H1 (cell line): ENCODE measurements at regions not wholly inside any gene's neighbourhood (a gene's known extent, or its start where the extent isn't known, plus 50 kb on each side); places are given as distances from the start of the nearest gene placed in this dataset.

Experiments
- CTCF ChIA-PET: fragments of 300-600 bp; sonication (Branson Sonifier 250); formaldehyde crosslinking; loops from one replicate; lab custom pipeline; 2021; ENCODE audit not compliant: partially characterized antibody; lab: Charles Lee
- POLR2A ChIA-PET: fragments of 300-600 bp; sonication (Branson Sonifier 250); formaldehyde crosslinking; loops from one replicate; lab custom pipeline; 2021; ENCODE audit warnings: inconsistent platforms; ENCODE audit not compliant: partially characterized antibody; lab: Charles Lee
- DNase-seq, 2 experiments: peaks; one replicate each; pipeline versions ENCODE4 v3.0.0 to v3.0.0-alpha.2; 2010 to 2022; ENCODE audit warnings: low spot score in 2 of 2, low read depth in 1 of 2, mixed read lengths in 1 of 2
- FAIRE-seq: peaks from 2 replicates; lab custom pipeline; 2011; peaks lifted over from hg19 to GRCh38; lab: Jason Lieb, UNC
- H2AFZ ChIP-seq: 2 replicates; pipeline ENCODE4 v1.8.1; 2012; ENCODE audit warnings: low read length, inconsistent platforms
- H2AK5ac ChIP-seq: 2 replicates; pipeline ENCODE4 v1.6.1; 2013; ENCODE audit warnings: low read depth, low read length
- H2BK120ac ChIP-seq: replicated peaks from 2 replicates; pipeline ENCODE3; 2013; ENCODE audit warnings: low read depth, low read length, inconsistent platforms
- H2BK12ac ChIP-seq: 2 replicates; pipeline ENCODE4 v1.6.1; 2013; ENCODE audit warnings: low read depth, low read length
- H2BK15ac ChIP-seq: 2 replicates; pipeline ENCODE4 v1.6.1; 2013; ENCODE audit warnings: low read length
- H2BK20ac ChIP-seq: 2 replicates; pipeline ENCODE4 v1.6.1; 2013; ENCODE audit warnings: low read length
- H2BK5ac ChIP-seq: 2 replicates; pipeline ENCODE4 v1.6.1; 2013; ENCODE audit warnings: low read depth, low read length
- H3K14ac ChIP-seq: 2 replicates; pipeline ENCODE4 v1.6.1; 2013; ENCODE audit warnings: inconsistent platforms; ENCODE audit not compliant: insufficient read length
- H3K18ac ChIP-seq: 2 replicates; pipeline ENCODE4 v1.6.1; 2013; ENCODE audit warnings: low read length; ENCODE audit errors: extremely low read depth
- H3K23ac ChIP-seq: 2 replicates; pipeline ENCODE4 v1.6.1; 2013; ENCODE audit warnings: inconsistent platforms; ENCODE audit not compliant: insufficient read length
- H3K23me2 ChIP-seq: 2 replicates; pipeline ENCODE4 v1.6.1; 2013; ENCODE audit warnings: low read depth, low read length
- H3K27ac ChIP-seq: 2 replicates; pipeline ENCODE4 v1.6.1; 2011; ENCODE audit warnings: low read depth, low read length, inconsistent platforms
- H3K27me3 ChIP-seq, 4 experiments: replicated peaks in 1 of 4; 1 replicate in 1 of 4; 2 replicates in 3 of 4; pipeline versions ENCODE4 v1.6.1 to v1.8.1; 2011 to 2013; ENCODE audit warnings: low read length in 3 of 4, mild to moderate bottlenecking in 3 of 4, inconsistent platforms in 2 of 4, mixed read lengths in 2 of 4, moderate library complexity in 1 of 4; ENCODE audit not compliant: control insufficient read depth in 3 of 4, insufficient read depth in 3 of 4; ENCODE audit errors: extremely low read depth in 1 of 4
- H3K36me3 ChIP-seq, 4 experiments: 2 replicates each; pipeline versions ENCODE4 v1.6.1 to v1.8.1; 2011 to 2013; ENCODE audit warnings: mild to moderate bottlenecking in 4 of 4, low read length in 3 of 4, moderate library complexity in 2 of 4, control low read depth in 1 of 4, inconsistent platforms in 1 of 4; ENCODE audit not compliant: insufficient read depth in 4 of 4, control insufficient read depth in 2 of 4
- H3K4ac ChIP-seq: replicated peaks from 2 replicates; pipeline ENCODE3; 2013; ENCODE audit warnings: low read length, low read depth, mixed read lengths, inconsistent platforms; ENCODE audit not compliant: insufficient read length
- H3K4me1 ChIP-seq, 4 experiments: replicated peaks in 1 of 4; 1 replicate in 1 of 4; 2 replicates in 3 of 4; pipeline versions ENCODE4 v1.6.1 to v1.8.1; 2011 to 2013; ENCODE audit warnings: low read length in 3 of 4, inconsistent platforms in 2 of 4, mixed read lengths in 1 of 4; ENCODE audit not compliant: insufficient read depth in 4 of 4, control insufficient read depth in 3 of 4
- H3K4me2 ChIP-seq, 2 experiments: 2 replicates each; pipeline versions ENCODE4 v1.6.1 to v1.8.1; 2011 to 2013; ENCODE audit warnings: low read depth in 2 of 2, low read length in 2 of 2, control low read depth in 1 of 2, inconsistent platforms in 1 of 2, mild to moderate bottlenecking in 1 of 2; ENCODE audit not compliant: insufficient read depth in 1 of 2
- H3K4me3 ChIP-seq, 4 experiments: fragments of 200-600, 300-600 bp in 1 of 4; sonication (generic), shearing (Covaris generic), sonication (Bioruptor Twin) in 1 of 4; 2 replicates each; pipeline versions ENCODE4 v1.5.1 to v1.8.1; 2011 to 2016; ENCODE audit warnings: low read length in 4 of 4, low read depth in 3 of 4, control low read depth in 2 of 4, inconsistent platforms in 2 of 4, mild to moderate bottlenecking in 2 of 4, mixed read lengths in 1 of 4, moderate library complexity in 1 of 4; ENCODE audit not compliant: insufficient read depth in 2 of 4; ENCODE audit errors: extremely low read depth in 1 of 4
- H3K56ac ChIP-seq: replicated peaks from 2 replicates; pipeline ENCODE3; 2013; ENCODE audit warnings: low read depth, mild to moderate bottlenecking, mixed read lengths, low read length, inconsistent platforms; ENCODE audit not compliant: insufficient read length
- H3K79me1 ChIP-seq: 2 replicates; pipeline ENCODE4 v1.6.1; 2013; ENCODE audit warnings: low read depth, low read length, control low read depth
- H3K79me2 ChIP-seq, 2 experiments: 2 replicates each; pipeline versions ENCODE4 v1.6.1 to v1.8.1; 2012 to 2013; ENCODE audit warnings: low read length in 2 of 2, mild to moderate bottlenecking in 2 of 2, inconsistent platforms in 1 of 2; ENCODE audit not compliant: insufficient read depth in 2 of 2, control insufficient read depth in 1 of 2
- H3K9ac ChIP-seq, 4 experiments: replicated peaks in 1 of 4; 1 replicate in 1 of 4; 2 replicates in 3 of 4; pipeline versions ENCODE4 v1.6.1 to v1.8.1; 2011 to 2013; ENCODE audit warnings: low read depth in 3 of 4, low read length in 3 of 4, control low read depth in 2 of 4, mild to moderate bottlenecking in 2 of 4, moderate library complexity in 2 of 4, inconsistent platforms in 1 of 4; ENCODE audit errors: extremely low read depth in 1 of 4
- H3K9me3 ChIP-seq, 2 experiments: 2 replicates each; pipeline versions ENCODE4 v1.6.1 to v1.8.1; 2012 to 2013; ENCODE audit warnings: mild to moderate bottlenecking in 2 of 2, moderate library complexity in 2 of 2, control low read depth in 1 of 2, inconsistent platforms in 1 of 2, low read depth in 1 of 2, low read length in 1 of 2, mixed read lengths in 1 of 2; ENCODE audit not compliant: insufficient read depth in 2 of 2
- H4K20me1 ChIP-seq, 2 experiments: replicated peaks in 1 of 2; 2 replicates each; pipeline versions ENCODE3 to v1.8.1; 2011 to 2013; ENCODE audit warnings: inconsistent platforms in 2 of 2, low read length in 2 of 2, mild to moderate bottlenecking in 1 of 2; ENCODE audit not compliant: insufficient read depth in 2 of 2, control insufficient read depth in 1 of 2
- H4K5ac ChIP-seq: 2 replicates; pipeline ENCODE4 v1.6.1; 2013; ENCODE audit warnings: low read length, low read depth, mixed read lengths, inconsistent platforms; ENCODE audit not compliant: insufficient read length
- H4K8ac ChIP-seq: 2 replicates; pipeline ENCODE4 v1.8.0; 2013; ENCODE audit warnings: mild to moderate bottlenecking, moderate library complexity, low read length, inconsistent platforms; ENCODE audit not compliant: insufficient read depth; ENCODE audit errors: extremely low read depth
- H4K91ac ChIP-seq: replicated peaks from 2 replicates; pipeline ENCODE3; 2013; ENCODE audit warnings: low read length, mixed read lengths, inconsistent platforms; ENCODE audit not compliant: insufficient read length
- ATF2 ChIP-seq: IDR thresholded peaks from 2 replicates; pipeline ENCODE4 v1.6.1; 2012; ENCODE audit warnings: low read length, inconsistent platforms
- CBX5 ChIP-seq: fragments of 300-800, 300-1000 bp; sonication (generic); IDR thresholded peaks from 2 replicates; pipeline ENCODE4 v1.7.1; 2016; ENCODE audit warnings: antibody characterized with exemption, low read length, low read depth
- EP300 ChIP-seq, 2 experiments: IDR thresholded peaks; 1 replicate in 1 of 2; 2 replicates in 1 of 2; pipeline ENCODE4 v1.6.1; 2011 to 2012; ENCODE audit warnings: low read depth in 2 of 2, low read length in 2 of 2, mild to moderate bottlenecking in 2 of 2, borderline replicate concordance in 1 of 2, inconsistent platforms in 1 of 2, moderate library complexity in 1 of 2
- EZH2 ChIP-seq: fragments of 200-600 bp; sonication (generic); IDR thresholded peaks from 2 replicates; pipeline ENCODE4 v1.7.1; 2012; ENCODE audit warnings: low read depth, mild to moderate bottlenecking, moderate library complexity, low read length, inconsistent platforms; ENCODE audit not compliant: severe bottlenecking
- JUND ChIP-seq: IDR thresholded peaks from 2 replicates; pipeline ENCODE4 v1.6.1; 2011; ENCODE audit warnings: mild to moderate bottlenecking, improper control_type of control experiment, low read length
- KDM5A ChIP-seq: fragments of 200-600 bp; IDR thresholded peaks from 2 replicates; pipeline ENCODE4 v1.7.1; 2012; ENCODE audit warnings: mild to moderate bottlenecking, low read length, inconsistent platforms, mixed read lengths
- NANOG ChIP-seq: IDR thresholded peaks from 2 replicates; pipeline ENCODE4 v1.6.1; 2011; ENCODE audit warnings: low read length, low read depth, mild to moderate bottlenecking, inconsistent platforms; ENCODE audit not compliant: insufficient read depth, poor library complexity, severe bottlenecking
- POLR2AphosphoS5 ChIP-seq: IDR thresholded peaks from 2 replicates; pipeline ENCODE4 v1.6.1; 2011; ENCODE audit warnings: low read depth, low read length
- RBBP5 ChIP-seq: IDR thresholded peaks from 2 replicates; pipeline ENCODE4 v1.7.1; 2012; ENCODE audit warnings: low read depth, mild to moderate bottlenecking, inconsistent platforms, low read length, moderate library complexity, borderline replicate concordance
- RFX5 ChIP-seq: IDR thresholded peaks from 2 replicates; pipeline ENCODE4 v1.6.1; 2011; ENCODE audit warnings: low read depth, low read length, improper control_type of control experiment, borderline replicate concordance
- SIRT6 ChIP-seq: IDR thresholded peaks from one replicate; pipeline ENCODE4 v1.7.1; 2012; ENCODE audit warnings: low read length, inconsistent platforms
- SIX5 ChIP-seq: IDR thresholded peaks from 2 replicates; pipeline ENCODE4 v1.6.1; 2011; ENCODE audit warnings: mild to moderate bottlenecking, low read depth, low read length
- TEAD4 ChIP-seq: IDR thresholded peaks from 2 replicates; pipeline ENCODE4 v1.6.1; 2012; ENCODE audit warnings: low read depth, low read length, inconsistent platforms, mixed read lengths
- WGBS, 2 experiments: shearing (Covaris generic) in 1 of 2; methylation state at CpG; one replicate each; pipeline versions ENCODE4 v1.1.6 to v1.1.7; 2013 to 2015; ENCODE audit warnings: low lambda C conversion rate in 2 of 2, mixed read lengths in 2 of 2, inconsistent platforms in 1 of 2, low coverage in 1 of 2, missing lambda C conversion rate in 1 of 2; ENCODE audit not compliant: insufficient replicate concordance in 2 of 2, insufficient coverage in 1 of 2, insufficient read length in 1 of 2; ENCODE audit errors: extremely low coverage in 1 of 2, missing lambda C conversion rate in 1 of 2; 5-methylcytosine and 5-hydroxymethylcytosine counted together
- TF ChIP-seq, protein P1 (sequence below): IDR thresholded peaks from 2 replicates; pipeline ENCODE4 v1.6.1; 2012; ENCODE audit warnings: inconsistent platforms

GRCh38 chrX:127884921-127885320, 167.3 kb downstream of the ACTRT1 start:
- 98% methylated on average over 5 of the region's 5 CpGs; no CpG with 5 or more reads in 1 of the 2 experiments for WGBS, 2 experiments

More at GRCh38 chrX:127884921-127885320, 167.3 kb downstream of the ACTRT1 start:
- no peak overlapping the region for H3K56ac ChIP-seq
- no peak overlapping the region for H3K18ac ChIP-seq
- H2BK120ac ChIP-seq: no peak overlapping the region
- H3K36me3 ChIP-seq: no peaks in the 10 kb centered on the region
- H4K91ac ChIP-seq: no peak overlapping the region
- H3K4ac ChIP-seq: no peak overlapping the region
- H2BK15ac ChIP-seq: no peak overlapping the region
- FAIRE-seq (no peak), DNase-seq (no peak)
- no peaks in the 10 kb centered on the region for H3K27me3 ChIP-seq
- no peaks in the 10 kb centered on the region for H3K4me1 ChIP-seq
- TF ChIP-seq EZH2 (no peak), RBBP5 (no peak), EP300 (IDR thresholded peaks at IDR 0.05; ENCODE audit: borderline replicate concordance in 1 of 2, low read depth in 2 of 2, low read length in 2 of 2) (no peak), NANOG (no peak), ATF2 (no peak), SIX5 (no peak), POLR2AphosphoS5 (no peak), SIRT6 (no peak), CBX5 (no peak), JUND (no peak), KDM5A (no peak), RFX5 (no peak), TEAD4 (no peak)
- TF ChIP-seq, protein P1, sequence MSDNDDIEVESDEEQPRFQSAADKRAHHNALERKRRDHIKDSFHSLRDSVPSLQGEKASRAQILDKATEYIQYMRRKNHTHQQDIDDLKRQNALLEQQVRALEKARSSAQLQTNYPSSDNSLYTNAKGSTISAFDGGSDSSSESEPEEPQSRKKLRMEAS: no peak
- no peaks in the 10 kb centered on the region for H4K20me1 ChIP-seq
- no peak overlapping the region for H2AK5ac ChIP-seq
- H2AFZ ChIP-seq: no peak overlapping the region
- no peaks in the 10 kb centered on the region for H3K9me3 ChIP-seq
- ChIA-PET POLR2A (no interaction called here), CTCF (no interaction called here)
- no peak overlapping the region for H3K14ac ChIP-seq
- no peak overlapping the region for H2BK20ac ChIP-seq
- H3K23ac ChIP-seq: no peak overlapping the region
- H3K27ac ChIP-seq: no peak overlapping the region
- H3K79me1 ChIP-seq: no peaks in the 10 kb centered on the region
- H4K8ac ChIP-seq: no peak overlapping the region
- no peak overlapping the region for H3K4me3 ChIP-seq
- no peak overlapping the region for H2BK12ac ChIP-seq
- no peaks in the 10 kb centered on the region for H3K79me2 ChIP-seq
- no peak overlapping the region for H3K9ac ChIP-seq
- H3K23me2 ChIP-seq: no peaks in the 10 kb centered on the region
- H4K5ac ChIP-seq: no peak overlapping the region
- no peak overlapping the region for H3K4me2 ChIP-seq
- no peak overlapping the region for H2BK5ac ChIP-seq
